ENCODE measurements at regions not wholly inside any gene's neighbourhood (a gene's known extent, or its start where the extent isn't known, plus 50 kb on each side); places are given as distances from the start of the nearest gene placed in this dataset.

GRCh38 chr5:12614608-12615007 is 710.4 kb upstream of the CTNND2 start:
- TF ChIP-seq CTCF (IDR thresholded peaks at IDR 0.05; ENCODE audit: low read depth, low read length): no peak
- no peak for TF ChIP-seq POLR2A (IDR thresholded peaks at IDR 0.05; ENCODE audit: extremely low read depth, insufficient read length)
